ENCODE measurements at regions not wholly inside any gene's neighbourhood (a gene's known extent, or its start where the extent isn't known, plus 50 kb on each side); places are given as distances from the start of the nearest gene placed in this dataset.
"Not testable (repeated sequence)": the region's sequence is repeated elsewhere in the genome, so short reads cannot be mapped to it uniquely, and the experiment has no call there.

GRCh38 chr12:74595696-74596095 lies 58.1 kb downstream of the ATXN7L3B start:
- DNase-seq: no peak

- DNase-seq: no peak
Measured at GRCh38 chr12:74598819-74599218, 61.2 kb downstream of the ATXN7L3B start.

GRCh38 chr12:74599932-74600331 lies 62.3 kb downstream of the ATXN7L3B start:
- DNase-seq: no peak

GRCh38 chr12:74600817-74601216 lies 63.2 kb downstream of the ATXN7L3B start:
- not testable (repeated sequence) for DNase-seq

- no peak for DNase-seq
Measured at GRCh38 chr12:74602881-74603672, 65.4 kb downstream of the ATXN7L3B start.

GRCh38 chr12:74608231-74608775 lies 70.7 kb downstream of the ATXN7L3B start:
- no peak for DNase-seq

- DNase-seq: no peak
Measured at GRCh38 chr12:74610711-74611110, 73.1 kb downstream of the ATXN7L3B start.

GRCh38 chr12:74614426-74614825 lies 76.8 kb downstream of the ATXN7L3B start:
- DNase-seq: no peak

- DNase-seq: no peak
Measured at GRCh38 chr12:74619084-74619483, 81.4 kb downstream of the ATXN7L3B start.

- no peak for DNase-seq
Measured at GRCh38 chr12:74619884-74620283, 82.2 kb downstream of the ATXN7L3B start.

- no peak for DNase-seq
Measured at GRCh38 chr12:74620921-74621320, 83.3 kb downstream of the ATXN7L3B start.

GRCh38 chr12:74624201-74624600 lies 86.6 kb downstream of the ATXN7L3B start:
- no peak for DNase-seq

- DNase-seq: no peak
Measured at GRCh38 chr12:74626397-74626796, 88.8 kb downstream of the ATXN7L3B start.

- no peak for DNase-seq
Measured at GRCh38 chr12:74641262-74641661, 103.6 kb downstream of the ATXN7L3B start.

GRCh38 chr12:74641694-74642093 lies 104.1 kb downstream of the ATXN7L3B start:
- no peak for DNase-seq

GRCh38 chr12:74644681-74645080 lies 107.0 kb downstream of the ATXN7L3B start:
- DNase-seq: no peak

GRCh38 chr12:74646831-74647230 lies 109.2 kb downstream of the ATXN7L3B start:
- DNase-seq: no peak

GRCh38 chr12:74647256-74647655 lies 109.6 kb downstream of the ATXN7L3B start:
- DNase-seq: no peak

GRCh38 chr12:74656251-74656650 lies 118.6 kb downstream of the ATXN7L3B start:
- DNase-seq: no peak

- DNase-seq: no peak
Measured at GRCh38 chr12:74660442-74660841, 122.8 kb downstream of the ATXN7L3B start.

- no peak for DNase-seq
Measured at GRCh38 chr12:74663958-74664357, 126.3 kb downstream of the ATXN7L3B start.

- no peak for DNase-seq
Measured at GRCh38 chr12:74665690-74666089, 128.1 kb downstream of the ATXN7L3B start.

- DNase-seq: no peak
Measured at GRCh38 chr12:74671421-74671820, 133.8 kb downstream of the ATXN7L3B start.

GRCh38 chr12:74676955-74677354 lies 139.3 kb downstream of the ATXN7L3B start:
- DNase-seq: not testable (repeated sequence)

- DNase-seq: no peak
Measured at GRCh38 chr12:74685385-74685784, 147.8 kb downstream of the ATXN7L3B start.
